ENCODE measurements at regions not wholly inside any gene's neighbourhood (a gene's known extent, or its start where the extent isn't known, plus 50 kb on each side); places are given as distances from the start of the nearest gene placed in this dataset.

- FAIRE-seq (no peak), ATAC-seq (no peak), DNase-seq (ENCODE audit: low read depth, low spot score) (no peak)
- Histone ChIP-seq H3K4me2 (ENCODE audit: control insufficient read depth, insufficient read depth) (no peak overlapping the region), H3K9me3 (replicated peaks; ENCODE audit: control insufficient read depth, insufficient read depth, low read length) (no peaks in the 10 kb centered on the region), H4K20me1 (ENCODE audit: control insufficient read depth, insufficient read depth) (no peaks in the 10 kb centered on the region), H3K9ac (ENCODE audit: control insufficient read depth, insufficient read depth, low read length) (no peak overlapping the region), H3K27me3 (replicated peaks in 1 of 2; ENCODE audit: control insufficient read depth in 2 of 2, insufficient read depth in 2 of 2, low read length in 1 of 2) (peaks cover 0 to 1% of the 10 kb centered on the region in 2 experiments; a peak in 1 of 4 replicates), H3K79me2 (ENCODE audit: control insufficient read depth, insufficient read depth, low read length) (no peaks in the 10 kb centered on the region), H2AFZ (ENCODE audit: control insufficient read depth, low read depth, low read length) (no peak overlapping the region), H3K4me1 (ENCODE audit: control insufficient read depth, insufficient read depth, low read length) (no peaks in the 10 kb centered on the region), H3K4me3 (no peak overlapping the region), H3K36me3 (ENCODE audit: control insufficient read depth in 2 of 2, insufficient read depth in 2 of 2, low read length in 1 of 2) (no peaks in the 10 kb centered on the region), H3K27ac (ENCODE audit: control insufficient read depth, insufficient read depth) (no peak overlapping the region)
- ChIA-PET RAD21 (ENCODE audit: unreplicated experiment) (no interaction called here), CTCF (no interaction called here), POLR2A (no interaction called here), SMC1A (ENCODE audit: uncharacterized antibody, unreplicated experiment) (no interaction called here)
- no TSS peak for BruUV-seq (replicated peaks)
- intact Hi-C loops (cut with micrococcal nuclease; ENCODE audit: unreplicated experiment) (no loop called here), in situ Hi-C loops (cut with MboI) (no loop called here)
- WGBS (ENCODE audit: insufficient coverage, insufficient replicate concordance, low lambda C conversion rate, missing lambda C conversion rate): 0% methylated on average over 1 of the region's 1 CpG
- TF ChIP-seq MEF2A (IDR thresholded peaks at IDR 0.05; ENCODE audit: insufficient read depth, low read depth, low read length) (no peak), FOS (IDR thresholded peaks at IDR 0.05; ENCODE audit: borderline replicate concordance, extremely low read depth, insufficient read length) (no peak)
- TF ChIP-seq, protein P1, sequence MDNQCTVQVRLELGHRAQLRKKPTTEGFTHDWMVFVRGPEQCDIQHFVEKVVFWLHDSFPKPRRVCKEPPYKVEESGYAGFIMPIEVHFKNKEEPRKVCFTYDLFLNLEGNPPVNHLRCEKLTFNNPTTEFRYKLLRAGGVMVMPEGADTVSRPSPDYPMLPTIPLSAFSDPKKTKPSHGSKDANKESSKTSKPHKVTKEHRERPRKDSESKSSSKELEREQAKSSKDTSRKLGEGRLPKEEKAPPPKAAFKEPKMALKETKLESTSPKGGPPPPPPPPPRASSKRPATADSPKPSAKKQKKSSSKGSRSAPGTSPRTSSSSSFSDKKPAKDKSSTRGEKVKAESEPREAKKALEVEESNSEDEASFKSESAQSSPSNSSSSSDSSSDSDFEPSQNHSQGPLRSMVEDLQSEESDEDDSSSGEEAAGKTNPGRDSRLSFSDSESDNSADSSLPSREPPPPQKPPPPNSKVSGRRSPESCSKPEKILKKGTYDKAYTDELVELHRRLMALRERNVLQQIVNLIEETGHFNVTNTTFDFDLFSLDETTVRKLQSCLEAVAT (IDR thresholded peaks at IDR 0.05): no peak
These were observed 287.6 kb upstream of the DPH6 start for GRCh38 chr15:35833581-35833980.

DNA sequence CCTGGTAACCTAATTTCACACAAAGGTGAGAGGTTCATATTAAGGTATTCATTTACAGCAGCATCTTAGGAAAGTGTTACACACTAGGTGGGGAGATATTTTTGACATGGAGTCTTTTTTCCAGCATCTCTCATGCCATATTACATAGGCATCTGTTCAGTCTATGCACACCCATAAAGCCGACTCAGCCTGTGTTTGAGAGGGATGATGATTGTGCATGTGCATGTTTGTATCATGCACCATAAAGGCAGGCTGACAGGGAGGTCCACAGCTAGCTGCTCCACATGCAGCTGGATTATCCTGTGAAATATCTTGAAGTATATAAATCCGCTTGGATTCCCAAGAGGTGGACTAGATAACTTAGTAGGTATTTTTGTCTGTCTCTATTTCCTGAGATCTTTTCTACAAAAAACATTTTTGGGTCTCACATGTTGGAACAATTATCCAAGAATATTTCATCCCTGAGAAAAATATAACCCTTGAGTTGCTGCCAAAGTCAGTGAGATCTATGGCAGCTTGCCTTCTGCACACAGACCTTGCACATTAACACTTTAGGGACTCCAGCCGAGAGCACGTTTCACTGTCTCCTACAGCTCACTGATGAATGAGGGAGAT, 288.4 kb upstream of the DPH6 start:
- Histone ChIP-seq H2AFZ (ENCODE audit: control insufficient read depth, low read depth, low read length) (no peak overlapping the region), H3K4me1 (ENCODE audit: control insufficient read depth, insufficient read depth, low read length) (no peaks in the 10 kb centered on the region), H3K4me2 (ENCODE audit: control insufficient read depth, insufficient read depth) (no peak overlapping the region), H3K9ac (ENCODE audit: control insufficient read depth, insufficient read depth, low read length) (no peak overlapping the region), H3K27ac (ENCODE audit: control insufficient read depth, insufficient read depth) (no peak overlapping the region), H3K27me3 (replicated peaks in 1 of 2; ENCODE audit: control insufficient read depth in 2 of 2, insufficient read depth in 2 of 2, low read length in 1 of 2) (peaks cover 0 to 1% of the 10 kb centered on the region in 2 experiments; a peak in 1 of 4 replicates), H3K36me3 (ENCODE audit: control insufficient read depth in 2 of 2, insufficient read depth in 2 of 2, low read length in 1 of 2) (no peaks in the 10 kb centered on the region), H3K4me3 (no peak overlapping the region), H3K9me3 (replicated peaks; ENCODE audit: control insufficient read depth, insufficient read depth, low read length) (no peaks in the 10 kb centered on the region), H4K20me1 (ENCODE audit: control insufficient read depth, insufficient read depth) (no peaks in the 10 kb centered on the region), H3K79me2 (ENCODE audit: control insufficient read depth, insufficient read depth, low read length) (no peaks in the 10 kb centered on the region)
- intact Hi-C loops (cut with micrococcal nuclease; ENCODE audit: unreplicated experiment): no loop called here
- FAIRE-seq (no peak), ATAC-seq (no peak), DNase-seq (ENCODE audit: low read depth, low spot score) (no peak)
- RAD21 ChIA-PET (ENCODE audit: unreplicated experiment): no interaction called here
- BruUV-seq (replicated peaks): no TSS peak
- SMC1A ChIA-PET (ENCODE audit: uncharacterized antibody, unreplicated experiment): no interaction called here
- 10% methylated on average over 4 of the region's 4 CpGs for WGBS (ENCODE audit: insufficient coverage, insufficient replicate concordance, low lambda C conversion rate, missing lambda C conversion rate)
- POLR2A ChIA-PET: no interaction called here
- in situ Hi-C loops (cut with MboI): no loop called here
- CTCF ChIA-PET: no interaction called here
- TF ChIP-seq ZBED1 (IDR thresholded peaks at IDR 0.05; ENCODE audit: borderline replicate concordance): no peak
- TF ChIP-seq SPI1 (IDR thresholded peaks at IDR 0.05; ENCODE audit: borderline replicate concordance, insufficient read depth, low read depth, low read length): no peak
- no peak for TF ChIP-seq JUND (IDR thresholded peaks at IDR 0.05; ENCODE audit: low read depth, low read length)
- no peak for TF ChIP-seq NR2F1 (conservative IDR thresholded peaks at IDR 0.05)
- TF ChIP-seq SMAD5 (IDR thresholded peaks at IDR 0.05; ENCODE audit: low read depth): no peak
- no peak for TF ChIP-seq ZNF592 (IDR thresholded peaks at IDR 0.05)
- TF ChIP-seq, protein P2, sequence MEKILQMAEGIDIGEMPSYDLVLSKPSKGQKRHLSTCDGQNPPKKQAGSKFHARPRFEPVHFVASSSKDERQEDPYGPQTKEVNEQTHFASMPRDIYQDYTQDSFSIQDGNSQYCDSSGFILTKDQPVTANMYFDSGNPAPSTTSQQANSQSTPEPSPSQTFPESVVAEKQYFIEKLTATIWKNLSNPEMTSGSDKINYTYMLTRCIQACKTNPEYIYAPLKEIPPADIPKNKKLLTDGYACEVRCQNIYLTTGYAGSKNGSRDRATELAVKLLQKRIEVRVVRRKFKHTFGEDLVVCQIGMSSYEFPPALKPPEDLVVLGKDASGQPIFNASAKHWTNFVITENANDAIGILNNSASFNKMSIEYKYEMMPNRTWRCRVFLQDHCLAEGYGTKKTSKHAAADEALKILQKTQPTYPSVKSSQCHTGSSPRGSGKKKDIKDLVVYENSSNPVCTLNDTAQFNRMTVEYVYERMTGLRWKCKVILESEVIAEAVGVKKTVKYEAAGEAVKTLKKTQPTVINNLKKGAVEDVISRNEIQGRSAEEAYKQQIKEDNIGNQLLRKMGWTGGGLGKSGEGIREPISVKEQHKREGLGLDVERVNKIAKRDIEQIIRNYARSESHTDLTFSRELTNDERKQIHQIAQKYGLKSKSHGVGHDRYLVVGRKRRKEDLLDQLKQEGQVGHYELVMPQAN (conservative IDR thresholded peaks at IDR 0.05): no peak

Data from GM12878 (cell line).